GM23248 (cell line): ENCODE measurements at regions not wholly inside any gene's neighbourhood (a gene's known extent, or its start where the extent isn't known, plus 50 kb on each side); places are given as distances from the start of the nearest gene placed in this dataset.

Experiments
- EZH2 ChIP-seq: fragments of 200-600 bp; sonication (generic); IDR thresholded peaks from 2 replicates; pipeline ENCODE4 v1.6.1; 2018; ENCODE audit warnings: antibody characterized with exemption, mild to moderate bottlenecking; ENCODE audit not compliant: insufficient read depth, poor library complexity, severe bottlenecking
- EZH2phosphoT487 ChIP-seq: fragments of 200-600 bp; sonication (generic); IDR thresholded peaks from 2 replicates; pipeline ENCODE4 v1.6.1; 2018; ENCODE audit warnings: antibody characterized with exemption, moderate library complexity, mild to moderate bottlenecking, low read depth; ENCODE audit not compliant: insufficient read depth

GRCh38 chr11:92109466-92109865, 115.2 kb upstream of the FAT3 start:
- TF ChIP-seq EZH2 (no peak), EZH2phosphoT487 (no peak)
